ENCODE measurements at regions not wholly inside any gene's neighbourhood (a gene's known extent, or its start where the extent isn't known, plus 50 kb on each side); places are given as distances from the start of the nearest gene placed in this dataset.

DNA sequence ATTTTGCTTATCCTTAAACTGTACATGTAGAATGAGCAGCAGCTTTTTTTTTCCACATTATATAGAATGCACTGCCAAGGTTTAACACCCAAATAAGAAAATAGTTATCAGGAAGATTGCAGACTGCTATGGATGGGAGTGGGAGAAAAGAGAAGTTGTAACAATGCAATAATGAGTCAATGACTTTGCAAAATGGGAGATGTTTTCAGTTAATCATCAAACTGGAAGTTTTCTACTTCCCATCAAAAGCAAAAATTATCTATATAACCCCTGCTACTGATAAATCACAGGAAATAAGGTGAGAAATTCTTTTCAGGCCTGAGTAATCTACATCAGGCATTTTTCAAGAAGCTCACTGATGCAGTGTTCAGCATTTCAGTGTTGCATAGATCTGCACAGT is 309.1 kb downstream of the GXYLT1 start:
- peaks cover 4% of the 10 kb centered on the region for H3K9me3 Mint-ChIP-seq
- TF ChIP-seq, protein P1, sequence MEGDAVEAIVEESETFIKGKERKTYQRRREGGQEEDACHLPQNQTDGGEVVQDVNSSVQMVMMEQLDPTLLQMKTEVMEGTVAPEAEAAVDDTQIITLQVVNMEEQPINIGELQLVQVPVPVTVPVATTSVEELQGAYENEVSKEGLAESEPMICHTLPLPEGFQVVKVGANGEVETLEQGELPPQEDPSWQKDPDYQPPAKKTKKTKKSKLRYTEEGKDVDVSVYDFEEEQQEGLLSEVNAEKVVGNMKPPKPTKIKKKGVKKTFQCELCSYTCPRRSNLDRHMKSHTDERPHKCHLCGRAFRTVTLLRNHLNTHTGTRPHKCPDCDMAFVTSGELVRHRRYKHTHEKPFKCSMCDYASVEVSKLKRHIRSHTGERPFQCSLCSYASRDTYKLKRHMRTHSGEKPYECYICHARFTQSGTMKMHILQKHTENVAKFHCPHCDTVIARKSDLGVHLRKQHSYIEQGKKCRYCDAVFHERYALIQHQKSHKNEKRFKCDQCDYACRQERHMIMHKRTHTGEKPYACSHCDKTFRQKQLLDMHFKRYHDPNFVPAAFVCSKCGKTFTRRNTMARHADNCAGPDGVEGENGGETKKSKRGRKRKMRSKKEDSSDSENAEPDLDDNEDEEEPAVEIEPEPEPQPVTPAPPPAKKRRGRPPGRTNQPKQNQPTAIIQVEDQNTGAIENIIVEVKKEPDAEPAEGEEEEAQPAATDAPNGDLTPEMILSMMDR (IDR thresholded peaks at IDR 0.05; ENCODE audit: unreplicated experiment), result no peak
- H3K27ac Mint-ChIP-seq, result no peak overlapping the region
- H3K4me3 Mint-ChIP-seq, result no peak overlapping the region
- no peaks in the 10 kb centered on the region for H3K27me3 Mint-ChIP-seq (ENCODE audit: low read depth)
- no peaks in the 10 kb centered on the region for H3K36me3 Mint-ChIP-seq
- DNase-seq (ENCODE audit: low spot score in 2 of 2, unreplicated experiment in 2 of 2), result no peak
- no peaks in the 10 kb centered on the region for H3K4me1 Mint-ChIP-seq

DNA sequence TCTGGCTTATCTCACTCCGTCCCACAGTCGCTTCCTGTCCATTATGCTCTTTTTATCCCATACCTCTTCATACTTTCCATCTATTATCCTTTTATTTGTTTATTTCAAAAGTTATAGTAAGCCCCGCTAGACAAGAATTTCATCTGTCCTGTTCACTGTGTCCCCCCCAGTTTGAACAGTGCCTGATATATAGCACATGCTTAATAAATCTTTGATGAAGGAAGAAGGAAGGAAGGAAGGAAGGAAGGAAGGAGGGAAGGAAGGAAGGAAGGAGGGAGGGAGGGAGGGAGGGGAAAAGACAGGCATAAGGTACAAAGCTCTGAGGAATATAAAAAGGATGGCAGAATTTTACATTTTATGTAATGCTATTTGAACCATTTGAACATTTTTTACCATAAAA is 324.7 kb downstream of the GXYLT1 start:
- Mint-ChIP-seq H3K4me1 (no peaks in the 10 kb centered on the region), H3K4me3 (no peak overlapping the region), H3K27me3 (ENCODE audit: low read depth) (peaks cover 1% of the 10 kb centered on the region), H3K27ac (no peak overlapping the region), H3K9me3 (no peaks in the 10 kb centered on the region), H3K36me3 (no peaks in the 10 kb centered on the region)
- TF ChIP-seq, protein P1 (IDR thresholded peaks at IDR 0.05; ENCODE audit: unreplicated experiment), result no peak
- DNase-seq (ENCODE audit: low spot score in 2 of 2, unreplicated experiment in 2 of 2), result no peak

DNA sequence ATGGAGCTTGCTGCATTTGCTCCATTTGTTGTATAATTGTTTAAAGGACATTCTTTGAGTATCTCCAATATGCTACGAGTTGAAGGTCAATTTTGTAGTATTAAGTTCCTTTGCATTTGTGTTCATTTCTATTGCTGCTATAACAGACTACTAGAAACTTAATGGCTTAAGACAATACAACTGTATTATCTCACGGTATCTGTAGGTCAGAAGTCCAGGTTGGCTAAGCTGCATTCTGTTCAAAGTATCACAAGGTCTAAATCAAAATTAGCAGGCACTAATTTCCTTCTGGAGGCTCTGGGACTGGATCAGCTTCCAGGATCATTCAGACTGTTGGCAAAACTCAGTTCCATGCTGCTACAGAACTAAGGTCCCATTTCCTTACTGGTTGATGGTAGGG is 340.6 kb downstream of the GXYLT1 start:
- H3K9me3 Mint-ChIP-seq, result peaks cover 20% of the 10 kb centered on the region

DNA sequence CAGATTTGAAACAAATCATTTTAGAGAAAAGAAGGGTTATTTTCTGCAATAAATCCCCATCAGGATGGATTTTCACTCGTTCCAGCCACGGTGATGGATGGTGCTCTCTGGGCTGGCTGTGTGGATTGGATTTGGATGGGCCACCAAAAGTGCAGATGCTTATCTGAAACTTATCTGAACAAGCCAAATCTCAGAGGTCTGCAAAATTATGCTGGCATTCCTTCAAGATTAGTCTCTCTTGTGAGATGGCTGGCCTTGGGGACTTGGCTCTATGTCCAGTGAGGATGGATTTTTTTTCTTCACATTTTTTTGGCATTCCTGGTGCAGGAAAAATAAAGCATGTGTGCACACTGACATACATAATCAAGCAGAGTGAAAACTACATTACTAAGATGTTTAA is 341.9 kb downstream of the GXYLT1 start:
- H3K27ac Mint-ChIP-seq, result no peak overlapping the region
- peaks cover 3% of the 10 kb centered on the region for H3K27me3 Mint-ChIP-seq (ENCODE audit: low read depth)
- H3K9me3 Mint-ChIP-seq, result peaks cover 9% of the 10 kb centered on the region
- peaks cover 10% of the 10 kb centered on the region for H3K4me1 Mint-ChIP-seq
- no peaks in the 10 kb centered on the region for H3K36me3 Mint-ChIP-seq
- no peak overlapping the region for H3K4me3 Mint-ChIP-seq
- DNase-seq (ENCODE audit: low spot score in 2 of 2, unreplicated experiment in 2 of 2), result no peak
- TF ChIP-seq, protein P1 (IDR thresholded peaks at IDR 0.05; ENCODE audit: unreplicated experiment), result no peak

More for the DNA sequence above, 340.6 kb downstream of the GXYLT1 start:
- TF ChIP-seq, protein P1 (IDR thresholded peaks at IDR 0.05; ENCODE audit: unreplicated experiment), result no peak
- H3K27me3 Mint-ChIP-seq (ENCODE audit: low read depth), result peaks cover 3% of the 10 kb centered on the region
- no peak overlapping the region for H3K27ac Mint-ChIP-seq
- DNase-seq (ENCODE audit: low spot score in 2 of 2, unreplicated experiment in 2 of 2), result no peak
- H3K4me1 Mint-ChIP-seq, result peaks cover 10% of the 10 kb centered on the region
- no peak overlapping the region for H3K4me3 Mint-ChIP-seq
- no peaks in the 10 kb centered on the region for H3K36me3 Mint-ChIP-seq

DNA sequence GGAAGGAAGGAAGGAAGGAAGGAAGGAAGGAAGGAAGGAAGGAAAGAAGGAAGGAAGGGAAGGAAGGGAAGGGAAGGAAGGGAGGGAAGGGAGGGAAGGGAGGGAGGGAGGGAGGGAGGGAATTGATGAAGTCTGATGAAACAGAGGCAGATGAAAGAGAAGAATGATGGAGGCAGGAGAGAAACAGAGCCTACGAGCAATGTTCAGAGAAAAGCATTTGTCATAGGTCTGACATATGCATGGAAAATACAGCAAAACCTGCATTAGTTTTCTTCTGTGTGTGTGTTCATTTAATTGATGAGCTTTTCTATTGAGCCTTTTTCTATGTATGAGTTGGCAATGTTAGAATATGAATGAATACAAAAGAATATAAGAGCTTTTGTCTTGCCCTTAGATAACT is 343.4 kb downstream of the GXYLT1 start:
- H3K4me3 Mint-ChIP-seq, result no peak overlapping the region
- TF ChIP-seq, protein P1 (IDR thresholded peaks at IDR 0.05; ENCODE audit: unreplicated experiment), result no peak
- peaks cover 3% of the 10 kb centered on the region for H3K27me3 Mint-ChIP-seq (ENCODE audit: low read depth)
- DNase-seq (ENCODE audit: low spot score in 2 of 2, unreplicated experiment in 2 of 2), result no peak
- H3K27ac Mint-ChIP-seq, result no peak overlapping the region
- no peaks in the 10 kb centered on the region for H3K9me3 Mint-ChIP-seq
- H3K36me3 Mint-ChIP-seq, result no peaks in the 10 kb centered on the region
- H3K4me1 Mint-ChIP-seq, result peaks cover 10% of the 10 kb centered on the region

DNA sequence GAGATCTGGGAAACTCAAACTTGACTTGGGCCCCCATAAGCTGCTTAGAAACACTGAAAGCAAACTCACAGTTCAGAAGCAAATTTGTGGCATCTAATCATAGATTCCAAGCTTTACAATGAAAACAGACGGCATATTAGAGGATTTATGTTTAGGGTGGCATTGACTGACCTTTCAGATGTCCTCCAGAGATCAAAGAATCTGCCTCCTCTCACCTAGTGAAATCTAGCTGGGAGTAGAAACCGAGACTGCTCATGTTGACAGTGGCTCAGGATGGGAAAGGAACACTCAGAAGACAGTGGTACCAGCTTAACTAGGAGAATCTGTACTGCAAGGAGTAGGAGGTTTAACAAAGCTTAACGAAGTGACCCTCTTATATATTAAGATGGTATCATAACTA is 345.0 kb downstream of the GXYLT1 start:
- no peaks in the 10 kb centered on the region for H3K27me3 Mint-ChIP-seq (ENCODE audit: low read depth)
- H3K4me1 Mint-ChIP-seq, result peaks cover 16% of the 10 kb centered on the region
- no peak overlapping the region for H3K4me3 Mint-ChIP-seq
- H3K36me3 Mint-ChIP-seq, result no peaks in the 10 kb centered on the region
- TF ChIP-seq, protein P1 (IDR thresholded peaks at IDR 0.05; ENCODE audit: unreplicated experiment), result no peak
- no peaks in the 10 kb centered on the region for H3K9me3 Mint-ChIP-seq
- H3K27ac Mint-ChIP-seq, result no peak overlapping the region
- DNase-seq (ENCODE audit: low spot score in 2 of 2, unreplicated experiment in 2 of 2), result no peak
